Lower leg skin (tissue), 3 donors: ENCODE measurements at regions not wholly inside any gene's neighbourhood (a gene's known extent, or its start where the extent isn't known, plus 50 kb on each side); places are given as distances from the start of the nearest gene placed in this dataset.

Source experiments
- CTCF ChIP-seq, 3 donors: fragments of 450-650 bp; IDR thresholded peaks; one replicate each; pipeline ENCODE4 v1.5.1; 2016; ENCODE audit warnings: antibody characterized with exemption in 3 of 3, mild to moderate bottlenecking in 3 of 3, moderate library complexity in 2 of 3
- POLR2A ChIP-seq, 2 donors: fragments of 450-650 bp; IDR thresholded peaks; one replicate each; pipeline ENCODE4 v1.6.1; 2016 to 2017; ENCODE audit warnings: antibody characterized with exemption in 2 of 2, mild to moderate bottlenecking in 1 of 2, moderate library complexity in 1 of 2

DNA sequence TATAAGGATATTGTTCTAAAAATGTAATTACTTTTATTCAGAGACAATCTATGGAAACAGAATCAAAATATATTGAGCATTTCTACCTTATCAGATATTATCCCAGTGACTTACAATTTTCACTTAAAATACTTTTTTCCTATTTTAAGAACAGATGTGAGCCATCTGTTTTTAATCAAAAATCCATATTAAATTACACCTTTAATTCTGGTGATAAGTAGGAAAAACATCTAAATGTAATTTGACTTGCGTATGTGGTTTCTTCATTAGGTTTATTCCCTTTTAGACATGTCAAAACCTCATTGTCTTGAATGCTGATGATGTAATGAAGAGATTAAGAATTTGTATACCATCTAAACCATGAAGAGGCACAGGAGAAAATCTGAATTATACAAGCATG lies 1118.8 kb upstream of the TMPRSS15 start:
- TF ChIP-seq CTCF (IDR thresholded peaks at IDR 0.05) (no peak), POLR2A (IDR thresholded peaks at IDR 0.05) (no peak)
